ENCODE measurements at regions not wholly inside any gene's neighbourhood (a gene's known extent, or its start where the extent isn't known, plus 50 kb on each side); places are given as distances from the start of the nearest gene placed in this dataset.

- CTCF ChIA-PET, result no interaction called here
- H3K36me3 ChIP-seq (ENCODE audit: low read depth, low read length), result no peaks in the 10 kb centered on the region
- no peak overlapping the region for H2AFZ ChIP-seq (ENCODE audit: low read length)
- no peaks in the 10 kb centered on the region for H3K4me1 ChIP-seq (ENCODE audit: insufficient read depth, low read length)
- DNase-seq (no peak), ATAC-seq (no peak)
- no peaks in the 10 kb centered on the region for H3K27me3 ChIP-seq (ENCODE audit: low read length)
- no peaks in the 10 kb centered on the region for H3K9me3 ChIP-seq (ENCODE audit: low read length)
- no peaks in the 10 kb centered on the region for H4K20me1 ChIP-seq (ENCODE audit: low read length)
- H3F3A ChIP-seq (ENCODE audit: low read length, unreplicated experiment), result no peaks in the 10 kb centered on the region
- no peak overlapping the region for H3K27ac ChIP-seq (ENCODE audit: low read length)
- no peaks in the 10 kb centered on the region for H3K9me2 ChIP-seq (replicated peaks; ENCODE audit: low read length)
- TF ChIP-seq EZH2phosphoT487 (IDR thresholded peaks at IDR 0.05; ENCODE audit: borderline replicate concordance, low read length) (no peak), EZH2 (IDR thresholded peaks at IDR 0.05; ENCODE audit: low read length, unreplicated experiment) (no peak)
- TF ChIP-seq, protein P1, sequence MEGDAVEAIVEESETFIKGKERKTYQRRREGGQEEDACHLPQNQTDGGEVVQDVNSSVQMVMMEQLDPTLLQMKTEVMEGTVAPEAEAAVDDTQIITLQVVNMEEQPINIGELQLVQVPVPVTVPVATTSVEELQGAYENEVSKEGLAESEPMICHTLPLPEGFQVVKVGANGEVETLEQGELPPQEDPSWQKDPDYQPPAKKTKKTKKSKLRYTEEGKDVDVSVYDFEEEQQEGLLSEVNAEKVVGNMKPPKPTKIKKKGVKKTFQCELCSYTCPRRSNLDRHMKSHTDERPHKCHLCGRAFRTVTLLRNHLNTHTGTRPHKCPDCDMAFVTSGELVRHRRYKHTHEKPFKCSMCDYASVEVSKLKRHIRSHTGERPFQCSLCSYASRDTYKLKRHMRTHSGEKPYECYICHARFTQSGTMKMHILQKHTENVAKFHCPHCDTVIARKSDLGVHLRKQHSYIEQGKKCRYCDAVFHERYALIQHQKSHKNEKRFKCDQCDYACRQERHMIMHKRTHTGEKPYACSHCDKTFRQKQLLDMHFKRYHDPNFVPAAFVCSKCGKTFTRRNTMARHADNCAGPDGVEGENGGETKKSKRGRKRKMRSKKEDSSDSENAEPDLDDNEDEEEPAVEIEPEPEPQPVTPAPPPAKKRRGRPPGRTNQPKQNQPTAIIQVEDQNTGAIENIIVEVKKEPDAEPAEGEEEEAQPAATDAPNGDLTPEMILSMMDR (conservative IDR thresholded peaks at IDR 0.05; ENCODE audit: low read depth, low read length), result no peak
- no TSS peak for BruUV-seq (replicated peaks)
- intact Hi-C loops (cut with micrococcal nuclease), result no loop called here
- H3K79me2 ChIP-seq (ENCODE audit: low read length), result no peaks in the 10 kb centered on the region
- POLR2A ChIA-PET (ENCODE audit: unreplicated experiment), result no interaction called here
- no peak overlapping the region for H3K9ac ChIP-seq (ENCODE audit: low read length)
- H3K4me2 ChIP-seq (ENCODE audit: low read length), result no peak overlapping the region
- no peak overlapping the region for H3K4me3 ChIP-seq (ENCODE audit: low read length)
Measured at GRCh38 chr18:34159691-34160185, 65.0 kb downstream of the NOL4 start.

GRCh38 chr18:34158881-34159690 lies 65.6 kb downstream of the NOL4 start:
- intact Hi-C loops (cut with micrococcal nuclease), result no loop called here
- no peak overlapping the region for H3K4me3 ChIP-seq (ENCODE audit: low read length)
- no peak for ATAC-seq
- H3K9me3 ChIP-seq (ENCODE audit: low read length), result no peaks in the 10 kb centered on the region
- DNase-seq, result no peak
- no peak overlapping the region for H3K4me2 ChIP-seq (ENCODE audit: low read length)
- no peaks in the 10 kb centered on the region for H3F3A ChIP-seq (ENCODE audit: low read length, unreplicated experiment)
- H3K27ac ChIP-seq (ENCODE audit: low read length), result no peak overlapping the region
- TF ChIP-seq, protein P1 (conservative IDR thresholded peaks at IDR 0.05; ENCODE audit: low read depth, low read length), result no peak
- TF ChIP-seq EZH2phosphoT487 (IDR thresholded peaks at IDR 0.05; ENCODE audit: borderline replicate concordance, low read length) (no peak), EZH2 (IDR thresholded peaks at IDR 0.05; ENCODE audit: low read length, unreplicated experiment) (no peak)
- CTCF ChIA-PET, result no interaction called here
- no peak overlapping the region for H2AFZ ChIP-seq (ENCODE audit: low read length)
- H3K9me2 ChIP-seq (replicated peaks; ENCODE audit: low read length), result no peaks in the 10 kb centered on the region
- POLR2A ChIA-PET (ENCODE audit: unreplicated experiment), result no interaction called here
- BruUV-seq (replicated peaks), result no TSS peak
- H4K20me1 ChIP-seq (ENCODE audit: low read length), result no peaks in the 10 kb centered on the region
- H3K27me3 ChIP-seq (ENCODE audit: low read length), result no peaks in the 10 kb centered on the region
- H3K4me1 ChIP-seq (ENCODE audit: insufficient read depth, low read length), result no peaks in the 10 kb centered on the region
- H3K36me3 ChIP-seq (ENCODE audit: low read depth, low read length), result no peaks in the 10 kb centered on the region
- H3K9ac ChIP-seq (ENCODE audit: low read length), result no peak overlapping the region
- no peaks in the 10 kb centered on the region for H3K79me2 ChIP-seq (ENCODE audit: low read length)

GRCh38 chr18:34153711-34154110 lies 71.0 kb downstream of the NOL4 start:
- Histone ChIP-seq H4K20me1 (ENCODE audit: low read length) (no peaks in the 10 kb centered on the region), H3K27ac (ENCODE audit: low read length) (no peak overlapping the region), H3K9ac (ENCODE audit: low read length) (no peak overlapping the region), H3K4me1 (ENCODE audit: insufficient read depth, low read length) (no peaks in the 10 kb centered on the region), H3K9me2 (replicated peaks; ENCODE audit: low read length) (no peaks in the 10 kb centered on the region), H3K4me2 (ENCODE audit: low read length) (peak overlapping the region; percentile 73), H3K79me2 (ENCODE audit: low read length) (no peaks in the 10 kb centered on the region), H3K36me3 (ENCODE audit: low read depth, low read length) (no peaks in the 10 kb centered on the region), H3K4me3 (ENCODE audit: low read length) (peak overlapping the region; percentile 60), H3K27me3 (ENCODE audit: low read length) (no peaks in the 10 kb centered on the region), H3K9me3 (ENCODE audit: low read length) (no peaks in the 10 kb centered on the region), H2AFZ (ENCODE audit: low read length) (peak overlapping the region; percentile 77), H3F3A (ENCODE audit: low read length, unreplicated experiment) (no peaks in the 10 kb centered on the region)
- intact Hi-C loops (cut with micrococcal nuclease), result no loop called here
- ATAC-seq (peak; percentile 37), DNase-seq (peak; percentile 21)
- TF ChIP-seq, protein P1 (conservative IDR thresholded peaks at IDR 0.05; ENCODE audit: low read depth, low read length), result no peak
- TF ChIP-seq EZH2 (IDR thresholded peaks at IDR 0.05; ENCODE audit: low read length, unreplicated experiment) (no peak), EZH2phosphoT487 (IDR thresholded peaks at IDR 0.05; ENCODE audit: borderline replicate concordance, low read length) (no peak)
- CTCF ChIA-PET, result no interaction called here
- BruUV-seq (replicated peaks), result no TSS peak
- POLR2A ChIA-PET (ENCODE audit: unreplicated experiment), result interaction anchor here (0.7 kb wide), 1 partner anchor 249 kb away, joined by 3 read pairs; no protein-coding TSS in a partner anchor
